ENCODE measurements at regions not wholly inside any gene's neighbourhood (a gene's known extent, or its start where the extent isn't known, plus 50 kb on each side); places are given as distances from the start of the nearest gene placed in this dataset.

- no peak for TF ChIP-seq CTCF (IDR thresholded peaks at IDR 0.05)
- no peak overlapping the region for H3K4me3 ChIP-seq
- H3K27me3 ChIP-seq, result no peaks in the 10 kb centered on the region
- no peaks in the 10 kb centered on the region for H3K4me1 ChIP-seq
- intact Hi-C loops (cut with DNase I), result no loop called here
- no peaks in the 10 kb centered on the region for H3K36me3 ChIP-seq
- DNase-seq (no peak), ATAC-seq (no peak)
- WGBS, 2 donors, result 66 to 76% methylated on average over 2 of the region's 2 CpGs
- H3K9me3 ChIP-seq, result no peaks in the 10 kb centered on the region
- H3K27ac ChIP-seq, result no peak overlapping the region
Measured at GRCh38 chr9:116059466-116059865, 94.1 kb upstream of the PAPPA start.

GRCh38 chr9:116060631-116061030 is 93.0 kb upstream of the PAPPA start:
- Histone ChIP-seq H3K27ac (no peak overlapping the region), H3K36me3 (no peaks in the 10 kb centered on the region), H3K4me1 (no peaks in the 10 kb centered on the region), H3K4me3 (no peak overlapping the region), H3K27me3 (no peaks in the 10 kb centered on the region), H3K9me3 (no peaks in the 10 kb centered on the region)
- DNase-seq (no peak), ATAC-seq (no peak)
- TF ChIP-seq CTCF (IDR thresholded peaks at IDR 0.05), result no peak
- intact Hi-C loops (cut with DNase I), result no loop called here
- WGBS, 2 donors, result 37 to 44% methylated on average over 1 of the region's 1 CpG

- Histone ChIP-seq H3K27me3 (no peaks in the 10 kb centered on the region), H3K4me1 (no peaks in the 10 kb centered on the region), H3K9me3 (no peaks in the 10 kb centered on the region), H3K36me3 (no peaks in the 10 kb centered on the region), H3K27ac (no peak overlapping the region), H3K4me3 (no peak overlapping the region)
- no peak for TF ChIP-seq CTCF (IDR thresholded peaks at IDR 0.05)
- DNase-seq, result no peak
- intact Hi-C loops (cut with DNase I), result no loop called here
- no peak for ATAC-seq
- WGBS, 2 donors, result 52 to 55% methylated on average over 2 of the region's 2 CpGs
Measured at GRCh38 chr9:116061546-116062205, 91.9 kb upstream of the PAPPA start.

- no peak overlapping the region for H3K27ac ChIP-seq
- H3K4me3 ChIP-seq, result no peak overlapping the region
- H3K9me3 ChIP-seq, result no peaks in the 10 kb centered on the region
- DNase-seq, result no peak
- no peak for TF ChIP-seq CTCF (IDR thresholded peaks at IDR 0.05)
- H3K36me3 ChIP-seq, result no peaks in the 10 kb centered on the region
- H3K27me3 ChIP-seq, result no peaks in the 10 kb centered on the region
- ATAC-seq, result no peak
- intact Hi-C loops (cut with DNase I), result no loop called here
- WGBS, 2 donors, result 56 to 69% methylated on average over 2 of the region's 2 CpGs
- no peaks in the 10 kb centered on the region for H3K4me1 ChIP-seq
Measured at GRCh38 chr9:116062206-116062550, 91.4 kb upstream of the PAPPA start.
